ENCODE measurements at regions not wholly inside any gene's neighbourhood (a gene's known extent, or its start where the extent isn't known, plus 50 kb on each side); places are given as distances from the start of the nearest gene placed in this dataset.

DNA sequence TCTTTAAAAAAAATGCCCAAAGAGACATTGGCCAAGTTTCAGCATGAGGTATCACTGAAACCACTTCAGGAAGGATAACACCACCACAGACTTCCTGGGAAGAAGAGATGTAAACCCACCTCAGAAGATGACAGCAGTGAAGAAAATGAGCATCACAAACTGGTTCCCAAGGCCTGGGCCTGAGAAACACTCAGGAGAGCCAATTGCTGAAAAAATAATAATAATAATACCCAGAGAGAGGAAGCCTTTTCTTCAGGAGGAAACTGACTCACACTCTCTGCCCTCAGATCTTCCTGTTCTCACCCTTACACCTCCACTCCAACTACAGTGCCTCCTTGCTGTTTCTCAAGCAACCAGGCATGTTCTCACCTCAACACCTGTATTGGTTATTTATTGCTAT is 68.1 kb upstream of the MAFB start (continued):
- TF ChIP-seq, protein P1, sequence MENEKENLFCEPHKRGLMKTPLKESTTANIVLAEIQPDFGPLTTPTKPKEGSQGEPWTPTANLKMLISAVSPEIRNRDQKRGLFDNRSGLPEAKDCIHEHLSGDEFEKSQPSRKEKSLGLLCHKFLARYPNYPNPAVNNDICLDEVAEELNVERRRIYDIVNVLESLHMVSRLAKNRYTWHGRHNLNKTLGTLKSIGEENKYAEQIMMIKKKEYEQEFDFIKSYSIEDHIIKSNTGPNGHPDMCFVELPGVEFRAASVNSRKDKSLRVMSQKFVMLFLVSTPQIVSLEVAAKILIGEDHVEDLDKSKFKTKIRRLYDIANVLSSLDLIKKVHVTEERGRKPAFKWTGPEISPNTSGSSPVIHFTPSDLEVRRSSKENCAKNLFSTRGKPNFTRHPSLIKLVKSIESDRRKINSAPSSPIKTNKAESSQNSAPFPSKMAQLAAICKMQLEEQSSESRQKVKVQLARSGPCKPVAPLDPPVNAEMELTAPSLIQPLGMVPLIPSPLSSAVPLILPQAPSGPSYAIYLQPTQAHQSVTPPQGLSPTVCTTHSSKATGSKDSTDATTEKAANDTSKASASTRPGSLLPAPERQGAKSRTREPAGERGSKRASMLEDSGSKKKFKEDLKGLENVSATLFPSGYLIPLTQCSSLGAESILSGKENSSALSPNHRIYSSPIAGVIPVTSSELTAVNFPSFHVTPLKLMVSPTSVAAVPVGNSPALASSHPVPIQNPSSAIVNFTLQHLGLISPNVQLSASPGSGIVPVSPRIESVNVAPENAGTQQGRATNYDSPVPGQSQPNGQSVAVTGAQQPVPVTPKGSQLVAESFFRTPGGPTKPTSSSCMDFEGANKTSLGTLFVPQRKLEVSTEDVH (IDR thresholded peaks at IDR 0.05; ENCODE audit: low read depth, partially characterized antibody), result no peak
- TF ChIP-seq PCBP2 (IDR thresholded peaks at IDR 0.05; ENCODE audit: low read depth, low read length, poor library complexity, severe bottlenecking), result no peak
- TF ChIP-seq, protein P2, sequence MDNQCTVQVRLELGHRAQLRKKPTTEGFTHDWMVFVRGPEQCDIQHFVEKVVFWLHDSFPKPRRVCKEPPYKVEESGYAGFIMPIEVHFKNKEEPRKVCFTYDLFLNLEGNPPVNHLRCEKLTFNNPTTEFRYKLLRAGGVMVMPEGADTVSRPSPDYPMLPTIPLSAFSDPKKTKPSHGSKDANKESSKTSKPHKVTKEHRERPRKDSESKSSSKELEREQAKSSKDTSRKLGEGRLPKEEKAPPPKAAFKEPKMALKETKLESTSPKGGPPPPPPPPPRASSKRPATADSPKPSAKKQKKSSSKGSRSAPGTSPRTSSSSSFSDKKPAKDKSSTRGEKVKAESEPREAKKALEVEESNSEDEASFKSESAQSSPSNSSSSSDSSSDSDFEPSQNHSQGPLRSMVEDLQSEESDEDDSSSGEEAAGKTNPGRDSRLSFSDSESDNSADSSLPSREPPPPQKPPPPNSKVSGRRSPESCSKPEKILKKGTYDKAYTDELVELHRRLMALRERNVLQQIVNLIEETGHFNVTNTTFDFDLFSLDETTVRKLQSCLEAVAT (IDR thresholded peaks at IDR 0.05), result no peak

DNA sequence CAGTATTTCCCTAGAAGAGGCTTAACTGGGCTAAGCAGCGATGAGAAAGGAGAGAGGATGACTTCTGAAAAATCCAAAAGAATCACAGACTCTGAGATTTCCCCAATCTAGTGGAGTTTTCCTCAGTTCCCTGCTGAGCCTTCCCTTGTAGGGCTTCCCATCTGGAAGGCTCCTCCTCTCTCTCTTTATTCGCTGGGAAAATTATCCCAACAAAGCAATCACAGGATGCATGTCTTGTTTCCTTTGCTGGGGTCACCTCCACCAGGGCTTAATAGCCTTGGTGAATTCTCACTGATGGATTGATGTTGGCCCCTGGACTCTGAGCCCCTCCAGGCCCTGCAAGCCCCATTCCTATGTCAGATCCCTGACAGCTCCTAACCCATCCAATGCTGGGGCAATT is 69.8 kb upstream of the MAFB start:
- Histone ChIP-seq H3K4me3 (no peak overlapping the region), H3K9me1 (ENCODE audit: control insufficient read depth, insufficient read depth, low read length) (no peaks in the 10 kb centered on the region), H2AFZ (ENCODE audit: low read depth, low read length) (no peak overlapping the region), H3K27me3 (ENCODE audit: control insufficient read depth in 2 of 2, insufficient read depth in 2 of 2, low read length in 2 of 2) (no peaks in the 10 kb centered on the region), H3K9me3 (replicated peaks; ENCODE audit: control insufficient read depth, insufficient read depth, low read depth, low read length) (no peaks in the 10 kb centered on the region), H3K4me2 (ENCODE audit: insufficient read depth, low read length) (no peak overlapping the region), H3K4me1 (replicated peaks in 1 of 2; ENCODE audit: control insufficient read depth in 2 of 2, insufficient read depth in 2 of 2, low read length in 2 of 2) (no peaks in the 10 kb centered on the region), H3K79me2 (ENCODE audit: control insufficient read depth, insufficient read depth, low read length) (no peaks in the 10 kb centered on the region), H4K20me1 (replicated peaks; ENCODE audit: control insufficient read depth, insufficient read depth, low read length) (no peaks in the 10 kb centered on the region), H3K9ac (ENCODE audit: insufficient read depth in 1 of 2, low read depth in 2 of 2, low read length in 2 of 2) (no peak overlapping the region), H3K27ac (ENCODE audit: extremely low read depth, low read depth, low read length) (no peak overlapping the region), H3K36me3 (ENCODE audit: control insufficient read depth, insufficient read depth, low read length) (no peaks in the 10 kb centered on the region)
- DNase-seq (ENCODE audit: extremely low read depth in 1 of 4, low spot score in 3 of 4) (no peak), ATAC-seq (no peak), FAIRE-seq (no peak)
- in situ Hi-C loops (cut with MboI), result no loop called here
- no TSS peak for BruUV-seq (replicated peaks)
- WGBS (ENCODE audit: insufficient coverage, low coverage, missing lambda C conversion rate), result 4% methylated on average over 2 of the region's 2 CpGs
- intact Hi-C loops (cut with micrococcal nuclease), result no loop called here
- CTCF ChIA-PET (ENCODE audit: low intra/inter-chr PET ratio), result no interaction called here
- TF ChIP-seq BMI1 (IDR thresholded peaks at IDR 0.05; ENCODE audit: low read length) (no peak), NBN (IDR thresholded peaks at IDR 0.05; ENCODE audit: low read depth) (no peak), RAD21 (CRISPR knock-in tag; conservative IDR thresholded peaks at IDR 0.05 in 1 of 2, IDR thresholded peaks at IDR 0.05 in 1 of 2) (no peak), SETDB1 (IDR thresholded peaks at IDR 0.05; ENCODE audit: low read length) (no peak), NEUROD1 (IDR thresholded peaks at IDR 0.05; ENCODE audit: borderline replicate concordance, low read depth, low read length, partially characterized antibody) (no peak), CHD2 (IDR thresholded peaks at IDR 0.05; ENCODE audit: low read depth, low read length) (no peak)
- TF ChIP-seq, protein P3, sequence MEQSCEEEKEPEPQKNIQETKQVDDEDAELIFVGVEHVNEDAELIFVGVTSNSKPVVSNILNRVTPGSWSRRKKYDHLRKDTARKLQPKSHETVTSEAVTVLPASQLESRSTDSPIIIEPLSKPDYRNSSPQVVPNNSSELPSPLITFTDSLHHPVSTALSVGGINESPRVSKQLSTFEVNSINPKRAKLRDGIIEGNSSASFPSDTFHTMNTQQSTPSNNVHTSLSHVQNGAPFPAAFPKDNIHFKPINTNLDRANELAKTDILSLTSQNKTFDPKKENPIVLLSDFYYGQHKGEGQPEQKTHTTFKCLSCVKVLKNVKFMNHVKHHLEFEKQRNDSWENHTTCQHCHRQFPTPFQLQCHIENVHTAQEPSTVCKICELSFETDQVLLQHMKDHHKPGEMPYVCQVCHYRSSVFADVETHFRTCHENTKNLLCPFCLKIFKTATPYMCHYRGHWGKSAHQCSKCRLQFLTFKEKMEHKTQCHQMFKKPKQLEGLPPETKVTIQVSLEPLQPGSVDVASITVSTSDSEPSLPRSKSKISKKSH (CRISPR knock-in tag; IDR thresholded peaks at IDR 0.05), result no peak
- TF ChIP-seq, protein P4, sequence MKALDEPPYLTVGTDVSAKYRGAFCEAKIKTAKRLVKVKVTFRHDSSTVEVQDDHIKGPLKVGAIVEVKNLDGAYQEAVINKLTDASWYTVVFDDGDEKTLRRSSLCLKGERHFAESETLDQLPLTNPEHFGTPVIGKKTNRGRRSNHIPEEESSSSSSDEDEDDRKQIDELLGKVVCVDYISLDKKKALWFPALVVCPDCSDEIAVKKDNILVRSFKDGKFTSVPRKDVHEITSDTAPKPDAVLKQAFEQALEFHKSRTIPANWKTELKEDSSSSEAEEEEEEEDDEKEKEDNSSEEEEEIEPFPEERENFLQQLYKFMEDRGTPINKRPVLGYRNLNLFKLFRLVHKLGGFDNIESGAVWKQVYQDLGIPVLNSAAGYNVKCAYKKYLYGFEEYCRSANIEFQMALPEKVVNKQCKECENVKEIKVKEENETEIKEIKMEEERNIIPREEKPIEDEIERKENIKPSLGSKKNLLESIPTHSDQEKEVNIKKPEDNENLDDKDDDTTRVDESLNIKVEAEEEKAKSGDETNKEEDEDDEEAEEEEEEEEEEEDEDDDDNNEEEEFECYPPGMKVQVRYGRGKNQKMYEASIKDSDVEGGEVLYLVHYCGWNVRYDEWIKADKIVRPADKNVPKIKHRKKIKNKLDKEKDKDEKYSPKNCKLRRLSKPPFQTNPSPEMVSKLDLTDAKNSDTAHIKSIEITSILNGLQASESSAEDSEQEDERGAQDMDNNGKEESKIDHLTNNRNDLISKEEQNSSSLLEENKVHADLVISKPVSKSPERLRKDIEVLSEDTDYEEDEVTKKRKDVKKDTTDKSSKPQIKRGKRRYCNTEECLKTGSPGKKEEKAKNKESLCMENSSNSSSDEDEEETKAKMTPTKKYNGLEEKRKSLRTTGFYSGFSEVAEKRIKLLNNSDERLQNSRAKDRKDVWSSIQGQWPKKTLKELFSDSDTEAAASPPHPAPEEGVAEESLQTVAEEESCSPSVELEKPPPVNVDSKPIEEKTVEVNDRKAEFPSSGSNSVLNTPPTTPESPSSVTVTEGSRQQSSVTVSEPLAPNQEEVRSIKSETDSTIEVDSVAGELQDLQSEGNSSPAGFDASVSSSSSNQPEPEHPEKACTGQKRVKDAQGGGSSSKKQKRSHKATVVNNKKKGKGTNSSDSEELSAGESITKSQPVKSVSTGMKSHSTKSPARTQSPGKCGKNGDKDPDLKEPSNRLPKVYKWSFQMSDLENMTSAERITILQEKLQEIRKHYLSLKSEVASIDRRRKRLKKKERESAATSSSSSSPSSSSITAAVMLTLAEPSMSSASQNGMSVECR (CRISPR knock-in tag; IDR thresholded peaks at IDR 0.05), result no peak
- POLR2A ChIA-PET, result no interaction called here

Data from K562 (cell line).